CD4-positive, alpha-beta T cell treated with Interleukin-2 at 100 ng/mL for 4 hours (primary cell): ENCODE measurements at regions not wholly inside any gene's neighbourhood (a gene's known extent, or its start where the extent isn't known, plus 50 kb on each side); places are given as distances from the start of the nearest gene placed in this dataset.

Source experiments
- DNase-seq: peaks from one replicate; pipeline ENCODE4 v3.0.0-alpha.2; 2020; ENCODE audit warnings: low spot score

GRCh38 chr2:129895061-129895460, 84.4 kb upstream of the RAB6C start:
- DNase-seq: no peak

GRCh38 chr2:129895526-129896082, 83.9 kb upstream of the RAB6C start:
- no peak for DNase-seq

DNA sequence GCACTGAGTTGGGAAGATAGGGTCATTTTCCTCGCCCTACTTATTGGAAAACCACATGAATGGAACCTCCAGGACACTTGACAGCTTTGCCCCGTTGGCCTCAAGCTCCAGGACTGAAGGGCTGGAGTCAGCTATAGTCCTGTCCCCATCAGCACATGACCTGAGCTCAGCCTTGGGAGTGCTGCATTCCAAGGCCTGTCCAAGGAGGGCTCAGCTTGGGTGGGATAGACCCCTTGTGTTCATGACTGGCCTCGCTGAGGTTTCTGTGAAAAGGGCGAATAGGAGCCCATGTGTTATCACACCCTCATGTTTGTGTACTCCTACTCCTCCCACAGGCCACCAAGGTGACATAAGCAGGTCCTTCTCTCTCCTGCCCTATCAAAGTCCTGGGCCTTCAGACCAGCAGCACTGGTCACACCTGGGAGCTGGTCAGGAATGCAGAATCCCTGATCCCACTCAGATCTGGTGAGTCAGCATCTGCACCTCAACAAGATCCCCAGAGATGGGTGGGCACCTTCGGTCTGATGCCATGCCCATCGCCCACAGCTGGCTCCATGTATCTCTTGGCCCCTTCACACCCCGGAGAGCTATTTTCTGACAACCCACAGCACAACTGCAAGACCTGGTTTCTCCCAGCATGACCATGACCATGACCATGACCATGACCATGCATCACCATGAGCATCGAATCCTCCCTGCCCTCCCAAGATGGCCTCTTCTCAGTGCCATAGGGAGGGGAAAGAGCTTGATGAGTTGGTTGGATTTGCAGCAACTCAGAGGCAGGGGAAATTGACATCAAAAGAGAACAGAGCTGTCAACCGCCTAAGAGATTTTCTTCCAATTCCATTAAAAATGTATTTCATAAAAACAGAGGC, 83.0 kb upstream of the RAB6C start:
- no peak for DNase-seq

DNA sequence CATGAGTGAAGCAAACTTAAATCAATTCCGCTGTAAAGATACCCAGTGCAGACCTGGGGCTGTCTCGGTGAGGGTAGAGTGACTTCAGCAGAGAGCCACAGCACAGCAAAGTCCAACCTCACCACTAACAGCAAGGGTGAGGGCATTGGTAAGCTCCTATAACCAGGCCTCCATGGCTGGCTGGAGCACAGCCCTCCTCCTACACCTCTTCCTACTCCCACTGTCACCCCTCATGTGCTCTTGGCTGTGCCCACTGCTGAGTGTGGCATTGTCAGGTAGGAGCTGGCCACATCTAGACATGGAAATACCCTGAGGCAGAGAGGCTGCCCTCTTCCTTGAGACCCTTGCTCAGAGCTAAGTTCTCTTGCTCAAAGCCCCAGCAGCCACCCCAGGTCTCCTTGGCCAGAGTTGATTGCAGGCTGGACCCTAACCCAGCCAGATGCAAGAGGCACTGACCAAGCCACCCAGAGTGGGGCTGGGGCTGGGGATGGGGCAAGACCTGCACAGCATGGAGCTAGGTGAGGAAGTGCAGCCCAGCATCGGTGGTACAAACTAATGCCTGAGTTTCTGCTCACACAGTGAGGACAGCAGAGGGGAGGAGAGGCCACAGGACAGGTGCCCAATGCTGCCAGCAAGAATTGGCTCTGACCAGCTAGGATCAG, 77.6 kb upstream of the RAB6C start:
- DNase-seq: no peak

DNA sequence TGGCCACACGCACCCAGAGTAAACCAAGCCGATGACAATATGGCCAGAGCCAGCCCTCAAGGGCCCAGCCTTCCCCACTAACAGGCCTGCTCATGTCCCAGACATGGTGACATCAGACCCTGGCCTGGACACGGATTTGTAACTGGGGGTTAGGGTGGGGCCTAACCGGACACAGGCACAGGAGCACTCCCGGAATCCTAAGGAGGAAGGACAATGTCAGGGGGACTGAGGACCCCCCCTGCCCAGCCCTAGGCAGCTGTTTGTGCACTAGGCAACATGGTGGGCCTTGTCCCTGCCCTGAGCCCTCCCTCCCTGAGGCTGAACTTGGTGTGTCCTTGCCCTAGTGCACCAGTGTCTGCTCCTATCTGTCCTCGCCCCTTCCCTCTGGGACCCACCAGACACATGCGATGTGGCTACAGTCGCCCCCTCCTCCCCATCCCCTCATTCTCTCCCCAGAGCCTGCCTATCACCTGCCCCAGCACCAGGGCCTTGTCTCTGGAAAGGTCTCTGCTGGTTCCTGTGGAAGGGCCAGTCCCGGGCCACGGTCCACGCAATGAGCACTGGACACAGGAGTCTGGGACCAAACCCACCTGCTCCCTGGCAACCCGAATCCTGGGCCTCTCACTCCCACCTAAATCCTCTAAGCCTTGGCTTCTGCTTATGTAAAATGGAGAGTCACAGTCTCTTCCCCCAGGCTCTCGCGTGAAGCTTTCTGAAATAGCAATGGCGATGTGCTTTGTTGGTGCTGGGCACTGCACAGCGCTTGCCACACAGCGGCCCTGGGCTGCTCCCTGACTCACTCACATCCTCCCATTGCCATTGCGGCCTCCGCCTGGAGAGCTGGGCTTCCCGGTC, 76.5 kb upstream of the RAB6C start:
- DNase-seq: no peak

GRCh38 chr2:129903586-129904425, 75.7 kb upstream of the RAB6C start:
- no peak for DNase-seq

GRCh38 chr2:129904532-129905446, 74.7 kb upstream of the RAB6C start:
- no peak for DNase-seq

DNA sequence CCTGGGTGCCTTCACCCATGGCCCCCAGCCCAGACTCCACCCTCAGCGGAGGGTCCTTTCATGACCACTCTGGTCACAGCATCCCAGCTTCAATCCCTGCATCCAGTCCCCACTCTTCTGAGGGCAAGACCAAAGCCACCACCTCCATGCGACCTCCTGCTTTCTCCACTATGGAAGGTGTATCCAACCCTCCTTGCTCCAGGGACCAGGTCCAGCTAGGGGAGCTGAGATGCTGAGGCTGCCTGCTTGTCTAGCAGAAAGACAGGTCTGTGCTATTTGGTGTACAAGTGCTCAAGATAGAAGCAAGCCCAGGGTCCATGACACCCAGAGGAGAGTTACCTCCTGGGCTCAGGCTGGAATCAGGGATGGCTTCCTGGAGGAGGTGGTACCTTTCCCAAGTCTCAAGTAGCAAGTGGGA, 73.8 kb upstream of the RAB6C start:
- no peak for DNase-seq

- no peak for DNase-seq
These were observed 73.2 kb upstream of the RAB6C start for GRCh38 chr2:129906139-129906860.

DNA sequence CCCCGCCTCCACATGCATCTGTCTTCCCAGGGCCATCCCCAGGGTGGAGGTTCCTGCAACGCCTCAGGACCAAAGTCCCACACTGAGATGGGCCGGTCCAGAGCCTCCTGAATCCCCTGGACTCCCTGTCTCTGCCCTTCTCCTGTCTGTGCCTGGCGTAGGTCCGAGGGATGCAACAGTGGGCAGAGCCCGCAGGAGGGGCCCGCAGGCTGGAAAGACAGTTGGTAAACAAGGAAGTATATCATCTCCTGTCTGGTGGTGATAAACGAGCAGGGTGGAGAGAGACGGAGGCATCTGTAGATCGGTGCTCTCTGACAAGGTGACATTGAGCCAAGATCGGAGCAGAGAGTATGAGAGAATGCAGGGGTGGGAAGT, 72.6 kb upstream of the RAB6C start:
- DNase-seq: no peak

DNA sequence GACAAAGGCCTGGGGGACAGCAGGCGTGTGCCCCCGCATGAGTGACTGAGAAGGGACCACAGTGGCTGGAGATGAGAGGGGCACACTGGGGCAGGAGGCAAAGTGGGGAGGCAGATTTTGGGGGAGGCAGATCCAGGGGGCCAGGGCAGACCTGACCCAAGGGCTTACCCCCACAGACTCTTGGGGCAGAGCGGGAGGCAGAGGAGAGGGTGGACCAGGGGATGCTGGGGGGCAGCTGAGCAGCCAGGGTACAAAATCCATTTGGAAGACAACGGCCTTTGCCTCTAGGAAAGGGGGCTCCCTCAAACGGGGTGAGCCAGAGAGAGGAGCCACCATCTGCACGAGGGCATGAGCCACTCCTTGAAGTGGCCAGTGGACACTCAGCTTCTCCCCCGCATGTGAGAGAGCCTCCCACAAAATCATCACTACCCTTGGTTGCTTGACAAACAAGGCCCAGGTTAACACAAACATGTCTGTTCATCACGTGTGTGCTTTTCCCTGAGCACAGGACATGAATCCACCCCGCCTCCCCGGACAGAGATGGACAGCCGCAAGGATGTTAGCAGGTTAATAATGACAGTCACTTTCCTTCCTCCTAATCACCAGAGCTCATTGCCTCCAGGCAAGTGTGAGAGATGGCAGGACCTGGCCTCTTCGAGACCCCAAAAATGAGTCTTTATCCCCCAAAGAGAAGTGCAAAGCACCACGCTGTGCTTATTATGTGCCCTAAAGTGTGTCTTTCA, 72.0 kb upstream of the RAB6C start:
- DNase-seq: no peak

DNA sequence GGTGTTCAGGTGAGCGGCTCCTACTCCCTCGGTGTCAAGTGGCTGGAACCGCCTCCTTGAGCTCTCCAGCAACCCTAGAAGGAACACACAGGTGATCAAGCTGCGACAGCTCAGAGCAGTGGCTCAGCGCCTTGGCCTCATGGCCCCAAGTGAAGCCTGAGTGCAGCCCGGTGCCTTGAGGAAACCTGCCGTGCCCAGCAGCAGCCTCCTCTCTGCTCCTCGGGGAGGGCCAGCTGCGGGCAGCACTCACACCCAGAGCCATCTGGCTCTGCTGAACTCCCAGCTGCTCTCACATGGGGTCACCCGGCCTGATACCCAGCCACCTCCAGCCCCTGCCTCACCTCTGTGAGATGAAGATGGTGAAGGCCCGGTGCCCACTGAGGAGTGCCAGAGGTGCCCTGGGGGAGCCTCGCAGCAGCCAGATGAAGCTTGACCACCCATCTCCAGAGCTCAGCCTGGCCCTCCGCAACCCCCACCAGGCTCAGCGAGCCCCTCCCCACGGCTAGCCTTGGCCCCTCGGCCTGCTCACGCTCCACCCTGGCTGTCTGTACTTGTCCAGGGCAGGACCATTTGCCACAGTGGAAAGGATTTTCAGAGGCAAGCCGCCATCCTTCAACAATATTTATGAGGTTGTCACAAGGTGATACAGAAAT, 70.6 kb upstream of the RAB6C start:
- DNase-seq: no peak

GRCh38 chr2:129909651-129910418, 69.6 kb upstream of the RAB6C start:
- no peak for DNase-seq

DNA sequence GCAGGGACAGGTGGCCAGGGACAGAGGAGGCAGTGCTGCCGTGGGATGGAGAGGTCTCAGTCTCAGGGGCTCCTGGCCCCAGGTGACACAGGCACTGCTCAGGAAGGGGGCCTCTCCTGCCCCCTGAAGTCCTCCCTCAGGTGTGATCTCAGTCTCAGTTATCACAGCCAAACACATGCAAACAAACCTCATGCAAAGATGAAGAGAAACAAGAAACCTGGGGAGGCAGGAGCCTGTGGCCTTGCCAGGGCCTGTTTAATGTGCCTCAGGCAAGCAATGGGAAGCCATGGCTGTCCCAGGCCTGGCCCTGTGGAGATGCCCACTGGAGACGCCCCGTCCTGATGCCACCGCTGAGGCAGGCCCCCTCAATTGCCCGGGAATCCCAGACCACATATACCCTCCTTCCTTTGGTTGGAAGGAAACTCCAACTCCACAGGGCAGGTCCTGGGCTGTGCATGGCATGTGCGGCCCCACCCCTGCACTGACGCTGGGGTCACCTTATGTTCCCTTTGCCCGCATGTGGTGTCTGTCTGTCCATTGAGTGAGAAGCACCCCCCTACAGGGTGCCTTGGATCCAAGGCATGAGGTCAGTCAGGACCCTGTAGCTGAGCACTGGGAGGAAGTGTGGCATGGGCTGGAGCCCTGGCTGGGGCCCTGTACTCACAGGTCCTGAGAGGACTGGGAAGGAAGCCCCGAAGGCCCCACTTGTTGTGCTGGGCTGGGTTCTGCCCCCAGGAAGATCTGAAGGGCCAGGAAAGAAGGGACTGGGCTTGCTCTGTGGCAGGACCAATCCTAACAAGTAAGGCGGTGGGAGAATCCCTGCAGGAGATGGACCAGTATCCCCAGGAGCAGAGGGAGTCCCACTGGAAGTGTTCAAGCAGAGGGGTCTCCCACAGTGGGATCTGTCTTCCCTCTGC, 68.8 kb upstream of the RAB6C start:
- no peak for DNase-seq

DNA sequence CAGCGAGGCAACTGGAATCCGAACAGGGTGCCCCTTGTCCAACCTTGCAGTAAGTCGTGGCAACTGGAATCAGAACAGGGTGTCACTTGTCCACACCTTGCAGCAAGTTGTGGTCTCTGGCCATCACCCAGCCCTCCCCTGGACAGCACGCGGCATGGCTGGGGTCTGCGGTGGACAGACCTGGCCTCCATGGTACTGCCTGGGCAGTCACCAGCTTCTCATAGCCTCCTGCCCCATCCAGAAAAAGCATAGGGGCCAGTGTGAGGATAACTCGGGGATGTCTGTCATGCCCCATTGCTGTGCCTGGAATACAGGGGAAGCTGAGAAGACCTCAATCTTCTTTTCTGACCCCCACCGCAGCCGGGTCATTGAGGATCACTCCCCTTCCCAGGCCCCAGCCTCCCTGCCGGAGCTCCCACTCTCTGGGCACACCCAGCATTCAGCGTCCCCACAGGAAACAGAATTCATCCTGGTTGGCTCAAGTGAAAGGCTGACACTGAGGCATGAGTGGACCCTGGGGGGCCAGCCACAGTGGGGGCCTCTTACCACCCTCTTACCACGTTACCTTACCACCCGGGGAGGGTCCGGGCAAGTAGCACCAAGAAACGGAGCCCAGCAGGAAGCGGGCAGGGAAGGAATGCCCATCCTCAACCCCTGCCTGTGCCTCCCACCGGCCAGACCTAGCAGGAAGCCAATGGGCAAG, 68.0 kb upstream of the RAB6C start:
- DNase-seq: no peak
